HG02970 (cell line): ENCODE measurements at regions not wholly inside any gene's neighbourhood (a gene's known extent, or its start where the extent isn't known, plus 50 kb on each side); places are given as distances from the start of the nearest gene placed in this dataset.

Source experiments
- ATAC-seq: cut with Tn5 transposase; IDR thresholded peaks from one replicate; pipeline ENCODE4 v1.9.1; 2021; ENCODE audit warnings: mild to moderate bottlenecking, moderate library complexity, moderate number of reproducible peaks; ENCODE audit not compliant: unreplicated experiment, low FRiP score

DNA sequence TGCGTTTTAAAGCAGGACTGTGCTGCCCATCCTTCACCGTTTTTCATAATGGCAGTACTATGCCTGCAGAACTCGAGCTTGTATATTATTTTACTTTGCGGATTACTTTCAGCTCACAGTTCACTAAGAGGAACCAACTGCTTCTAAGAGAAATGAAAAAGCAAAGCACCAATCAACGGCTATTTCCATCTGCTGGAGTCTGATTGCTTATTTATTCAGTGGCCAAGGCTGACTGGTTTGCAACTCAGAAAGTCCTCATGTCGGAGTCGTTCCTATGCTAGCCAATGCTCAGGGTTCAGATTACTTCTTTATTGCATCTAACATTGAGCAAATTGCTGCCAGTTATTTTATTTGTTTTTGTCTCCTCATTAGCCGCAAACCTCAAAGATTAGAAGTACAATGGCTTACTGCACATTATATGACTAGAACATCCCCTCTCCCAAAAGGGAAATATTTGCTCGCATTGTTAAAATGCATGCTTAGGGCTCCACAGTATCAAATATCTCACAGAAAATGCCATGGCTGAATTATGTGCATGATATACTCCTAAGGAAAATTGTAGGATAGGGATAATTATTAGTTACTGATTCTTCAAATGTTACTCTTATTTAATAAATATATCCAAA, 1628.2 kb upstream of the ADGRL3 start:
- ATAC-seq, result no peak

DNA sequence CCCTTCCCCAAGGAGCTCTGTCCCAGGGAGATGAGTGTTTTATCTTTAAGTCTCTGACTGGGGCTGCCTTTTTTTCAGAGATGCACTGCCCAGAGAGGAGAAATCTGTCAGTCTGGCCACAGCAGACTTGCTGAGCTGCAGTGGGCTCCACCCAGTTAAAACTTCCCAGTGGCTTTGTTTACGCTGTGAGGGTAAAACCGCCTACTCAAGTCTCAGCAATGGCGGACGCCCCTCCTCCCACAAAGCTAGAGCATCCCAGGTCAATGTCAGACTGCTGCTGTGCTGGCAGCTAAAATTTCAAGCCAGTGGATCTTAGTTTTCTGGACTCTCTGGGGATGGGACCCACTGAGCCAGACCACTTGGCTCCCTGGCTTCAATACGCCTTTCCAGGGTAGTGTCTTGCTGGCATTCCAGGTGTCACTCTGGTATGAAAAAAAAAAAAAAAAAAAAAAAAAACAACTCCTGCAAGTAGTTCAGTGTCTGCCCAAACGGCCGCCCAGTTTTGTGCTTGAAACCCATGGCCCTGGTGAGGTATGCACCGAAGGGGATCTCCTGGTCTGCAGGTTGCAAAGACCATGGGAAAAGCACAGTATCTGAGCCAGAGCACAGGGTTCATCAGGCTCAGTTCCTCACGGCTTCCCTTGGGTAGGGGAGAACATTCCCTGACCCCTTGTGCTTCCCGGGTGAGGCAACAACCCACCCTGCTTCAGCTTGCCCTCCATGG, 1616.1 kb upstream of the ADGRL3 start:
- ATAC-seq, result no peak

DNA sequence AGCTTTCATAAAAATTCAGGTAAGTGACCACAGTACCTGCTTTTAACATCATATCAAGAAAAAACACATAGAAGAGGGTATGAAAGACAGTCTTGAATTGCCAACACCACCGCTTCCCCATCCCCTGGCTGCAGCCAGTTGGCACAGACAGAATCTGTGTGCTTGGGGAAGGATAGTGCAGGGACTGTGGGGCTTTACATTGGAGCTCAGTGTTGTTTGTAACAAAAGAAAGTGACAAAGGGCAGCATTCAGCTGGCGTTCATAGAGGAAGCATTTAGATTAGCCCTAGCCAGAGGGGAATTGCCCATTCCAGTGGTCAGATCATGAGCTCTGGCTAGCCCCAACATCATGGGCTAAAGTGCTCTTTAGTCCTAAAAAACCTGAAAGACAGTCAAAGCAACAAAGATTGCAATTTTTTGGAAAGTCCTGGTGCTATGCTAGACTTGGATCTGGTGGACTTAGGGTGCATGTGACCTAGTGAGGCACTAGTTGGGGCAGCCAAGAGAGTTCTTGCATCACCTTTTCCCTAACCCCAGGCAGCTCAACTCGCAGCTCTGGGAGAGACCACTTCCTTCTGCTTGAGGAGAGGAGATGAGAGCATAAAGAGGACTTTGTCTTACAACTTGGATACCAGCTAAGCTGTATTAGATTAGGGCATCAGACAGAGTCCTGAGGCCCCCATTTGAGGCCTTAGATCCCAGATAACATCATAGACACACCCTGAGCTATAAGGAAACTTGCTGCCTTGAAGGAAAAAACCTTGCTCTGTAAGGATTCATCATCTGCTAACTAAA, 1602.4 kb upstream of the ADGRL3 start:
- no peak for ATAC-seq

DNA sequence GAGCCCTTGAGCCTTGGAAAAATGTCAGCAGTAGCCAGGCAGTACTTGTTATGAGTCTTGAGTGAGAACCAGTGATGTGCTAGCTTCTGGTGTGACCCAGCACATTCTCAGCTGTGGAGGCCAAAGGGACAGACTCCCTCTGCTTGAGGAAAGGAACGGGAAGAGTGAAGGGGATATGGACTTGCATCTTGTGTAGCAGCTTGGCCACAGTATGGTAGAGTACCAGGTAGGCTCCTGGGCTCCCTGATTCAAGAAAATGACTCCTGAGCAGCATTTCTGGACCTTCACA, 1601.9 kb upstream of the ADGRL3 start:
- no peak for ATAC-seq

DNA sequence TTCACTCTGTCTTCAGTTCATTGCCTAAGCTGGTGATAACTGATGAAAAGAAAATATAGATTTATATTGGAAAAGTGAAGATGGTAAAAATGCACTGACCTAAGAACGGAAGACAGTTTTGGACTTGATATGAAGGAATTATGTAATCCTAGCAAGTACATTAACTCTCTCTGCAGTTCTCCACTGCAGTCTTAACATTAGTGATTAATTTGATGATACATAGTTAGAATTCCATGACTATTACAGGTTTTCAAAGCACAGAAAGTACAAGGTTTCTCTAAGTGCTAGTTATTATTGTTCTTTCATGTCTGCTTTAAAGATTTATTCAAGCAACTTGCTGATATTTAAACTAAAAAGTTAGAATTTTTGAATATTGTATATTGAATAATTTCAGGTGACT, 1591.7 kb upstream of the ADGRL3 start:
- no peak for ATAC-seq

- no peak for ATAC-seq
Measured at GRCh38 chr4:59612235-59612634, 1587.9 kb upstream of the ADGRL3 start.

- no peak for ATAC-seq
Measured at GRCh38 chr4:59615316-59615715, 1584.8 kb upstream of the ADGRL3 start.

- no peak for ATAC-seq
Measured at GRCh38 chr4:59629348-59629747, 1570.8 kb upstream of the ADGRL3 start.

DNA sequence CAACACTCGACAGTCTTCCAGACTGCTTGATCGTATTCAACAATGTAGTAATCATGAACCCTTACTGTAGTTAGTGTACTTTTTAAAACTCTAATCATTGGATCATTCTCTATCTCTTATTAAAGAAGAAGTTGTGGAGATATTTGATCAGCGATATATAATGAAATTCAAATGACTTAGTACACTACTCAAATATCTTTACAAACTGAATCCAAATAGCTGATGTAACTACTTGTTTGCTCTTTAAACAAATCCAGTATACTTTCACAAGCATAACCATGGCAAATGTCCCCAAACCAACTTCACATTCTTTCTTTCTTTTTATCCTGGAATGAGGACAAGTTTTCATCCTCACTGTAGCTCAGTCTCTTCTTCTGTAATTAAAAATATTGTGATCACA, 1569.9 kb upstream of the ADGRL3 start:
- no peak for ATAC-seq

GRCh38 chr4:59630922-59631321, 1569.2 kb upstream of the ADGRL3 start:
- no peak for ATAC-seq

GRCh38 chr4:59637596-59637995, 1562.5 kb upstream of the ADGRL3 start:
- ATAC-seq, result no peak

- no peak for ATAC-seq
Measured at GRCh38 chr4:59643682-59644081, 1556.4 kb upstream of the ADGRL3 start.

- ATAC-seq, result no peak
Measured at GRCh38 chr4:59644765-59645164, 1555.4 kb upstream of the ADGRL3 start.

DNA sequence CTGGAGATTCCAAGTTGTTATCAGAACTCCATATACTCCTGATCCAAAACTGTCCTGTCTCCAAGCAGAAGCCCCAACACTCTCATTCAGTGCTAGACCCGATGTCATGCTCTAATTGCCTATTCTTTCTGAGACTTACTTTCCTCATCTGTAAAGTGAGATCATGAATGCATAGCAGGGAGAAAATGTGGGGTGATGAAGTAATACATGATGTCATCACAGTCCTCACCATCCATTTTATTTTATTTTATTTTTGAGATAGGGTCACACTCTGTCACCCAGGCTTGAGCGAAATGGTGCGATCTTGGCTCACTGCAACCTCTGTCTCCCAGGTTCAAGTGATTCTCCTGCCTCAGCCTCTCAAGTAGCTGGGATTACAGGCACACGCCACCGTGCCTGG, 1554.0 kb upstream of the ADGRL3 start:
- ATAC-seq, result no peak

- ATAC-seq, result no peak
Measured at GRCh38 chr4:59647011-59647410, 1553.1 kb upstream of the ADGRL3 start.

DNA sequence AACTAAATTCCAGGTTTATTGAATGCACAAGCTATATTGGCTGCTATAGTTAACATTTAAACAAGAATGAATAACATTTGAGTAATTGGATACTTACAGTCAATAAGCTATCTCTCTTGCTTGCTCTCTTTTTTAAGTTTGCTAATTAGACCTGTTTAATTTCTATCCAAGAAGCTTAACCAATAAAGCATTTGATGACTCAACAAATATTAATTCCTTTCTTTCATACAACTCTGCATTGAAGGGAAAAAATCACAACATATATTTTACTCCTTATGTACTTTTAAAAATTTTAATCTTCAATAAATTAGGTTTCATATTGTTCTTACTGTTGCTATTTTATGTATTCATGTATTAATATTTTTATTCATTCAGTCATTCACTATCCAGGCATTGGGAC, 1552.6 kb upstream of the ADGRL3 start:
- ATAC-seq, result no peak

GRCh38 chr4:59650861-59651260, 1549.3 kb upstream of the ADGRL3 start:
- no peak for ATAC-seq

GRCh38 chr4:59655996-59656395, 1544.1 kb upstream of the ADGRL3 start:
- ATAC-seq, result no peak

DNA sequence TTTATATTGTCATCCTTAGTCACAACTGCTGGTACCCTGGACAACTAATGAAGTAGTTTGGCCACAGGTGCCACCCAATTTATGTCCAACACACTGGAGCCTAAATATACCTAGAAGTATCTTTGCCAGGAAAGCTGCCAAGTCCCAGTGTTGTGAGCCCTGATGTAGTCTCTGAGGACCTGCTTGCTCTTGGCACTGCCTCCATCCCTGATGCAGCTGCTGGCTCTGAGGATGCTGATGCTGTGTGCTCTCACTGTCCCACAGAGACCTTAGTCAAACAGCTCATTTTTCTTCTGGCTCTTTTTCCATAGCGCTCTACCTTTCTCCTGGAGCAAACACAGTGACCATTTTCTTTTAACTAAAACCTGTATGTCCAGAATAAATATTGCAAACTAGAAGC, 1535.4 kb upstream of the ADGRL3 start:
- ATAC-seq, result no peak

DNA sequence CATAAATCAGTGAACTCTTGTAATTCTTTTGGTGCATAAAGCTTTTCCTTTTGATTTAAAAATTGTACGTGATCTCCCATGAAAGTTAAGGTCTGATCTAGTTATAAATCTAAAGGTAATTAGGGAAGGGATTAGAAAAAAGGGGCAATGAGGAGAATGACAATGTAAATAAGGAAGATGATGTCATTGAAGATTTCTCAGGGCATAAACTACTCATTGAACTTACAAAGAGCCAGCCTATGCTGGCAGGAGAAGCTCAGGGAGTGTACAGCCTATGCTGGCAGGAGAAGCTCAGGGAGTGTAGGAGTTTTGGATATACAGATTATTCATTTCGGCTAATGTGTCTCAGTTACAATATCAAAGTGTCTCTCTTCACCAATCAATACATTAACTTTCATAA, 1533.5 kb upstream of the ADGRL3 start:
- ATAC-seq, result no peak

DNA sequence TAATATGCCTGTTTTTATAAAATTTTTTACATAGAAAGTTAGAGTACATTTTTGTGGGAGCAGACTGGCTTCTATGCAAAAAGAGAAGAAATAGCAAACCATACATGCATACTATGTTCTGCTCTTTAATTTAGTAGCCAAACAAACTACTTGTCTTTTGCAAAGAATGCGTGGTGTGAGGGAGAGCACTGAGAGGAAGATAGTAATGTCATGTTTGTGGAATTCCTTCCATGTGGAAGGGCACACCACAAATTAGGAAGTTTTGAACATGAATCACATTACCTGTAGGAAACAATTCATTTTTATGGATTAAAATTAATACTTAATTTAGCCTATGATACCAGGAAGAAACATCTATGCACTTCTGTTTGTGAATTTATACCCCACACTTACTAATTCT, 1529.1 kb upstream of the ADGRL3 start:
- no peak for ATAC-seq

DNA sequence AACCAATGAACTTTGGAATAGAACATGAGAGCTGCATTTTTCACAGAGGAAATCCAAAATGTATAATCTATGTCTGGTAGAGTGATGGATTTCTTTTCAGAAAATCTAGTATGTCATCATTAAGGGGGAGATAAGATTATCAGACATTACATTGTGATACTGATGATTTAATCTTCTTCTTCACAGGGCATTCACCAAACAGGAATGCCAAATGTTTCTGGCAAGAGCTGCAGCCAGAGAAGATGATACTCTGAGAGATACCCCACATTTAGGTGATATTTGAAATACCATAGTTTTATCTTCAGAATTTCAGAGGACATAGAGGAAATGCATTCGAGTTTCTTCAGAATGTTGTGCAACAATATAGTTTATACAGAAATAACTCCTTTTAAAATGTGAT, 1523.7 kb upstream of the ADGRL3 start:
- no peak for ATAC-seq
